T-cell (primary cell): ENCODE measurements at regions not wholly inside any gene's neighbourhood (a gene's known extent, or its start where the extent isn't known, plus 50 kb on each side); places are given as distances from the start of the nearest gene placed in this dataset.

Experiments used
- ATAC-seq, 4 experiments: fragments of 200-7000 bp in 3 of 4; fragments of 150-1000 bp in 1 of 4; cut with Tn5 transposase; replicated peaks in 1 of 4; 1 replicate in 3 of 4; 2 replicates in 1 of 4; pipeline ENCODE4 v1.10.0; 2021; ENCODE audit warnings: moderate library complexity in 3 of 4, mild to moderate bottlenecking in 2 of 4, moderate number of reproducible peaks in 1 of 4
- CTCF ChIA-PET, 2 donors: fragments of 300-600 bp; sonication (Branson Sonifier 250); formaldehyde crosslinking; loops; one replicate each; lab custom pipeline; 2022; ENCODE audit warnings: antibody characterized with exemption in 2 of 2; lab: Charles Lee
- POLR2A ChIA-PET, 2 donors: fragments of 300-600 bp; sonication (Branson Sonifier 250); formaldehyde crosslinking; loops; one replicate each; lab custom pipeline; 2022; ENCODE audit warnings: antibody characterized with exemption in 2 of 2; lab: Charles Lee
- DNase-seq, 35 experiments: peaks; one replicate each; pipeline versions ENCODE4 v3.0.0 to v3.0.0-alpha.2; 2013 to 2023
- H3K27ac ChIP-seq: one replicate; pipeline ENCODE4 v1.5.1; 2013; ENCODE audit warnings: low read length
- H3K27me3 ChIP-seq, 2 experiments: replicated peaks in 1 of 2; 1 replicate in 1 of 2; 2 replicates in 1 of 2; pipeline versions ENCODE4 v1.6.1 to v1.7.0; 2013; ENCODE audit warnings: low read length in 1 of 2, mixed read lengths in 1 of 2; ENCODE audit not compliant: control insufficient read depth in 2 of 2, insufficient read depth in 2 of 2; ENCODE audit errors: extremely low read depth in 1 of 2
- H3K36me3 ChIP-seq, 2 donors: 1 replicate in 1 of 2; 2 replicates in 1 of 2; pipeline versions ENCODE4 v1.6.1 to v1.7.0; 2013; ENCODE audit warnings: low read length in 1 of 2; ENCODE audit not compliant: control insufficient read depth in 2 of 2, insufficient read depth in 1 of 2; ENCODE audit errors: extremely low read depth in 1 of 2
- H3K4me1 ChIP-seq, 2 experiments: 1 replicate in 1 of 2; 2 replicates in 1 of 2; pipeline versions ENCODE4 v1.6.1 to v1.7.0; 2013; ENCODE audit warnings: low read length in 2 of 2, mixed read lengths in 1 of 2; ENCODE audit not compliant: insufficient read depth in 2 of 2, control insufficient read depth in 1 of 2; ENCODE audit errors: extremely low read depth in 1 of 2
- H3K4me3 ChIP-seq, 2 donors: 1 replicate in 1 of 2; 2 replicates in 1 of 2; pipeline versions ENCODE4 v1.5.1 to v1.7.0; 2013; ENCODE audit warnings: mild to moderate bottlenecking in 2 of 2, low read length in 1 of 2, moderate library complexity in 1 of 2; ENCODE audit not compliant: control insufficient read depth in 1 of 2; ENCODE audit errors: extremely low read depth in 1 of 2
- H3K9me3 ChIP-seq: 2 replicates; pipeline ENCODE4 v1.7.0; 2013
- H3K27ac Mint-ChIP-seq, 2 donors: one replicate each; pipeline ENCODE4 v1.8.0; 2020 to 2021; ENCODE audit warnings: mild to moderate bottlenecking in 2 of 2, mixed read lengths in 2 of 2
- H3K27me3 Mint-ChIP-seq, 2 donors: one replicate each; pipeline ENCODE4 v1.8.0; 2021 to 2022; ENCODE audit warnings: mixed read lengths in 2 of 2
- H3K36me3 Mint-ChIP-seq: one replicate; pipeline ENCODE4 v1.8.0; 2021; ENCODE audit warnings: mixed read lengths
- H3K4me1 Mint-ChIP-seq, 3 donors: one replicate each; pipeline ENCODE4 v1.8.0; 2020 to 2022; ENCODE audit warnings: mixed read lengths in 3 of 3, mild to moderate bottlenecking in 1 of 3
- H3K4me3 Mint-ChIP-seq, 3 donors: one replicate each; pipeline ENCODE4 v1.8.0; 2020 to 2022; ENCODE audit warnings: mild to moderate bottlenecking in 3 of 3, mixed read lengths in 3 of 3, moderate library complexity in 3 of 3
- H3K9me3 Mint-ChIP-seq, 3 donors: one replicate each; pipeline ENCODE4 v1.8.0; 2020 to 2022; ENCODE audit warnings: mixed read lengths in 3 of 3
- WGBS: methylation state at CpG from one replicate; pipeline ENCODE4 v1.1.5; 2013; ENCODE audit warnings: missing lambda C conversion rate; ENCODE audit not compliant: insufficient coverage; 5-methylcytosine and 5-hydroxymethylcytosine counted together

DNA sequence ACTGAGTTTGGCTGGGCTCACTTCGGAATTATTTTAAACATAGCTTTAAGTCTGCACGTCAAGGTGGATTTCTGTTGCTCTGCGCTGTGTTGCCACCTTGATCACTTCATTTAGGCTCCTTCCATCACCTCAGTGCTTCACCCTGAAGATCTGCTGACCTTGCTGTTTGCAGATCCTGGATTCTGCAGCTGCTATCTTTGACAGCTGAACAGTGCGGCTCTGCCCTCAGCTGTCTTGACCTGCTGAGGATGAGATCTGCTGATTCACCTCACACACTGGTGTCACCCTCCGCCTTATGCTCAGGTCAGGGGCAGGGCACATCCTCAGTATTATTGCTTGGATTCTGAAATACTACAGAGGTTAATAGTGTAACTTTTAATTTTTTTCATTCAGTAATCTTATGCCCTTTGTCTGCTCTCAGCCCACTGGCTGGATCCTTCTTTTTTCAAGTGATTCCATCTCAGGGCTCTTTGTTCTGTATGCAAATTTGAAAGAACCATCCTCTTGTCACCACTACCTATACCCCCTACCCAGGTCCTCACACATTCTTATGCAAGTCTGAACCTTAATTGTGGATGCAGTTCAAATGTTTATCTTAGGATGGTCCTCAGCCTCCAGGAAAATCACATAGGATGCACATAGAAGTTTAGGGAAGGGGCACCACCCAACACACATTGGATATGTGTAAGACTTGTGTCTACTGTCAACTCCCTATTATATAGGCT is 364.0 kb downstream of the OLFM3 start:
- ATAC-seq (no peak), DNase-seq (no peak)
- Histone ChIP-seq H3K27ac (no peak overlapping the region), H3K4me1 (no peaks in the 10 kb centered on the region), H3K9me3 (no peaks in the 10 kb centered on the region), H3K27me3 (no peaks in the 10 kb centered on the region), H3K36me3 (no peaks in the 10 kb centered on the region), H3K4me3 (no peak overlapping the region)
- no peaks in the 10 kb centered on the region for H3K27me3 Mint-ChIP-seq
- H3K4me3 Mint-ChIP-seq: no peak overlapping the region
- ChIA-PET POLR2A (no interaction called here), CTCF (no interaction called here)
- no peaks in the 10 kb centered on the region for H3K4me1 Mint-ChIP-seq
- H3K9me3 Mint-ChIP-seq: no peaks in the 10 kb centered on the region
- 76% methylated on average over 3 of the region's 5 CpGs for WGBS
- no peaks in the 10 kb centered on the region for H3K36me3 Mint-ChIP-seq
- no peak overlapping the region for H3K27ac Mint-ChIP-seq

- ATAC-seq (no peak), DNase-seq (no peak)
- Mint-ChIP-seq H3K4me3 (no peak overlapping the region), H3K27me3 (peaks cover 7 to 14% of the 10 kb centered on the region in 2 donors), H3K36me3 (no peaks in the 10 kb centered on the region), H3K4me1 (no peaks in the 10 kb centered on the region), H3K9me3 (peaks cover 0 to 7% (median 0%) of the 10 kb centered on the region in 3 donors), H3K27ac (no peak overlapping the region)
- 80% methylated on average over 1 of the region's 2 CpGs for WGBS
- H3K9me3 ChIP-seq: no peaks in the 10 kb centered on the region
- ChIA-PET POLR2A (no interaction called here), CTCF (no interaction called here)
- H3K4me3 ChIP-seq: no peak overlapping the region
- no peaks in the 10 kb centered on the region for H3K27me3 ChIP-seq
- H3K36me3 ChIP-seq: no peaks in the 10 kb centered on the region
- H3K4me1 ChIP-seq: no peaks in the 10 kb centered on the region
- H3K27ac ChIP-seq: no peak overlapping the region
Measured at GRCh38 chr1:101645810-101646209, 350.9 kb downstream of the OLFM3 start.

- Mint-ChIP-seq H3K36me3 (no peaks in the 10 kb centered on the region), H3K4me3 (no peak overlapping the region), H3K27ac (no peak overlapping the region), H3K4me1 (no peaks in the 10 kb centered on the region), H3K9me3 (peaks cover 10 to 11% (median 10%) of the 10 kb centered on the region in 3 donors), H3K27me3 (peaks cover 13 to 18% of the 10 kb centered on the region in 2 donors)
- ChIA-PET POLR2A (no interaction called here), CTCF (no interaction called here)
- DNase-seq (no peak), ATAC-seq (no peak)
- Histone ChIP-seq H3K4me1 (no peaks in the 10 kb centered on the region), H3K36me3 (no peaks in the 10 kb centered on the region), H3K9me3 (no peaks in the 10 kb centered on the region), H3K27me3 (no peaks in the 10 kb centered on the region), H3K27ac (no peak overlapping the region), H3K4me3 (no peak overlapping the region)
- WGBS: no CpG with 5 or more reads among the region's 3 CpGs
Measured at GRCh38 chr1:101652484-101652883, 344.2 kb downstream of the OLFM3 start.

- Histone ChIP-seq H3K9me3 (no peaks in the 10 kb centered on the region), H3K27ac (no peak overlapping the region), H3K27me3 (no peaks in the 10 kb centered on the region), H3K36me3 (no peaks in the 10 kb centered on the region), H3K4me3 (no peak overlapping the region), H3K4me1 (no peaks in the 10 kb centered on the region)
- Mint-ChIP-seq H3K4me1 (no peaks in the 10 kb centered on the region), H3K36me3 (no peaks in the 10 kb centered on the region), H3K9me3 (peaks cover 10 to 11% (median 10%) of the 10 kb centered on the region in 3 donors), H3K27me3 (peaks cover 13% of the 10 kb centered on the region in 2 donors), H3K27ac (no peak overlapping the region), H3K4me3 (no peak overlapping the region)
- ATAC-seq (no peak), DNase-seq (no peak)
- ChIA-PET POLR2A (no interaction called here), CTCF (no interaction called here)
- 5% methylated on average over 3 of the region's 3 CpGs for WGBS
Measured at GRCh38 chr1:101653482-101653946, 343.2 kb downstream of the OLFM3 start.

DNA sequence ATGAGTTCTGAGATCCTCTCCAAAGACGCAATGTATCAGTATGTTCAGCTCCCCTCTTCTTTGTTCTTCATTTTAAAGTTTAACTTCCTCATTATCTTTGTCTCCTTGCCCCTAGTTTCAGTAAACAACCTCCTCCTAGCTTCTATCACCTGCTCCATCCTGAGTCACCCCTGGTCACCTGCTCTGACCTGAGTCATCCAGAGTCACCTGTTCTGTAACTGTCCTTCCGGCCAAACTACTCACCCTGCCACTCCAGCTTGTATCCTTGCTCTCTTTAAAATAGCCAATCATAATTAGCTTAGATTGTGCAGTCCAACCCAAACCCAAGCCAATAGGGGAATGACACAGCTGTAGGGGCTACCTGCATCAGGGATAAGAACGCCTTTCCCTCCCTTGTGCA is 332.0 kb downstream of the OLFM3 start:
- Histone ChIP-seq H3K4me1 (no peaks in the 10 kb centered on the region), H3K27me3 (no peaks in the 10 kb centered on the region), H3K36me3 (no peaks in the 10 kb centered on the region), H3K9me3 (no peaks in the 10 kb centered on the region), H3K4me3 (no peak overlapping the region), H3K27ac (no peak overlapping the region)
- Mint-ChIP-seq H3K4me3 (no peak overlapping the region), H3K36me3 (peaks cover 3% of the 10 kb centered on the region), H3K9me3 (peaks cover 10 to 37% (median 13%) of the 10 kb centered on the region in 3 donors), H3K27me3 (no peaks in the 10 kb centered on the region), H3K27ac (no peak overlapping the region), H3K4me1 (no peaks in the 10 kb centered on the region)
- no peak for DNase-seq
- POLR2A ChIA-PET: no interaction called here
- ATAC-seq: no peak
- 79% methylated on average over 2 of the region's 3 CpGs for WGBS
- CTCF ChIA-PET: no interaction called here

DNA sequence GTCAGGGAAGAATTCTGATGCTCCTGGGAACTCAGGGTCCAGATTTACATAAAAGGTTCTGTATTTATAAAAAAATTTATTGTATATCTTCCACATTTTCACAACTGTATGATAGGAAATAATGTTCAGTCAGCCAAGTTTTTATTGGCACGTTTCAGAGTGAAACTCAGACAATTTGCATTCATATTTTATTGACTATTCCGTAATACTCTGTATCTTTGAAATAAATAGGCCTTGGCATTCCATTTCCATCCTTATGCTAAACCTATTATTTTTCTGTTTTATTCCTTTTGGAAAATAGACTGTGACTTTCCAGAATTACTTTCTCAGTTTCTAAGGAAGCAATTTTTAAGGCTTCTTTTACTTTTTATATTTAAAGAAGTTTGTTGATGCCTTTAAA is 329.0 kb downstream of the OLFM3 start:
- POLR2A ChIA-PET: no interaction called here
- no CpG with 5 or more reads among the region's 2 CpGs for WGBS
- CTCF ChIA-PET: no interaction called here
- ATAC-seq (no peak), DNase-seq (no peak)
- Mint-ChIP-seq H3K4me3 (no peak overlapping the region), H3K9me3 (peaks cover 5 to 18% (median 6%) of the 10 kb centered on the region in 3 donors), H3K36me3 (peaks cover 3% of the 10 kb centered on the region), H3K27ac (no peak overlapping the region), H3K4me1 (no peaks in the 10 kb centered on the region), H3K27me3 (peaks cover 0 to 3% of the 10 kb centered on the region in 2 donors)
- no peaks in the 10 kb centered on the region for H3K27me3 ChIP-seq
- H3K9me3 ChIP-seq: no peaks in the 10 kb centered on the region
- H3K27ac ChIP-seq: no peak overlapping the region
- H3K36me3 ChIP-seq: no peaks in the 10 kb centered on the region
- no peaks in the 10 kb centered on the region for H3K4me1 ChIP-seq
- H3K4me3 ChIP-seq: no peak overlapping the region
